Panc1 (cell line): ENCODE measurements at regions not wholly inside any gene's neighbourhood (a gene's known extent, or its start where the extent isn't known, plus 50 kb on each side); places are given as distances from the start of the nearest gene placed in this dataset.

Experiments
- TF ChIP-seq, protein P1 (sequence below), 2 experiments: IDR thresholded peaks; 2 replicates each; pipeline ENCODE4 v1.6.1; 2011 to 2012; ENCODE audit warnings: low read depth in 2 of 2, control low read depth in 1 of 2, low read length in 1 of 2, mild to moderate bottlenecking in 1 of 2, moderate library complexity in 1 of 2; ENCODE audit not compliant: insufficient read depth in 1 of 2
- TF ChIP-seq, protein P2 (sequence below): fragments of 450-650 bp; IDR thresholded peaks from 2 replicates; pipeline ENCODE4 v1.5.1; 2017; ENCODE audit warnings: mild to moderate bottlenecking

DNA sequence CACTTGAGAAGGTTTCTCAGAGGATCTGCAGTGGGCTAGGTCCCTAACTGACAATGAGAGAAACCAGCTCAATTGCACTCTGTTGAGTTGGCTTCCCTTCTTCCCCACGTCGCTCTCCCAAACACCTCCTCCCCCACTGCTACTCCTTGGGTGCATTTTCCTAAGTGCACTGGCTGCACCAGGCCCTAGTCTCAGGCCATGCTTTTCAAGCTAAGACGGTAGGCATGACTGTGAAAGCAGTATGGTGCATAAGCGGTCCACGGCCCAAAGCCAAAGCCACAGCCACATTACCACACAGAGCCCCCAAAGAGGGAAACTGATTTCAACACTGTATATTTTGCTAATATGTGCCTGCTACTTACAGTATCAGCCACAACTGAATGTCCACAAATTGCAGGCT, 62.1 kb upstream of the RBM24 start:
- TF ChIP-seq, protein P1, sequence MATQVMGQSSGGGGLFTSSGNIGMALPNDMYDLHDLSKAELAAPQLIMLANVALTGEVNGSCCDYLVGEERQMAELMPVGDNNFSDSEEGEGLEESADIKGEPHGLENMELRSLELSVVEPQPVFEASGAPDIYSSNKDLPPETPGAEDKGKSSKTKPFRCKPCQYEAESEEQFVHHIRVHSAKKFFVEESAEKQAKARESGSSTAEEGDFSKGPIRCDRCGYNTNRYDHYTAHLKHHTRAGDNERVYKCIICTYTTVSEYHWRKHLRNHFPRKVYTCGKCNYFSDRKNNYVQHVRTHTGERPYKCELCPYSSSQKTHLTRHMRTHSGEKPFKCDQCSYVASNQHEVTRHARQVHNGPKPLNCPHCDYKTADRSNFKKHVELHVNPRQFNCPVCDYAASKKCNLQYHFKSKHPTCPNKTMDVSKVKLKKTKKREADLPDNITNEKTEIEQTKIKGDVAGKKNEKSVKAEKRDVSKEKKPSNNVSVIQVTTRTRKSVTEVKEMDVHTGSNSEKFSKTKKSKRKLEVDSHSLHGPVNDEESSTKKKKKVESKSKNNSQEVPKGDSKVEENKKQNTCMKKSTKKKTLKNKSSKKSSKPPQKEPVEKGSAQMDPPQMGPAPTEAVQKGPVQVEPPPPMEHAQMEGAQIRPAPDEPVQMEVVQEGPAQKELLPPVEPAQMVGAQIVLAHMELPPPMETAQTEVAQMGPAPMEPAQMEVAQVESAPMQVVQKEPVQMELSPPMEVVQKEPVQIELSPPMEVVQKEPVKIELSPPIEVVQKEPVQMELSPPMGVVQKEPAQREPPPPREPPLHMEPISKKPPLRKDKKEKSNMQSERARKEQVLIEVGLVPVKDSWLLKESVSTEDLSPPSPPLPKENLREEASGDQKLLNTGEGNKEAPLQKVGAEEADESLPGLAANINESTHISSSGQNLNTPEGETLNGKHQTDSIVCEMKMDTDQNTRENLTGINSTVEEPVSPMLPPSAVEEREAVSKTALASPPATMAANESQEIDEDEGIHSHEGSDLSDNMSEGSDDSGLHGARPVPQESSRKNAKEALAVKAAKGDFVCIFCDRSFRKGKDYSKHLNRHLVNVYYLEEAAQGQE (IDR thresholded peaks at IDR 0.05; ENCODE audit: insufficient read depth in 1 of 2, low read depth in 2 of 2, low read length in 1 of 2), result no peak
- TF ChIP-seq, protein P2, sequence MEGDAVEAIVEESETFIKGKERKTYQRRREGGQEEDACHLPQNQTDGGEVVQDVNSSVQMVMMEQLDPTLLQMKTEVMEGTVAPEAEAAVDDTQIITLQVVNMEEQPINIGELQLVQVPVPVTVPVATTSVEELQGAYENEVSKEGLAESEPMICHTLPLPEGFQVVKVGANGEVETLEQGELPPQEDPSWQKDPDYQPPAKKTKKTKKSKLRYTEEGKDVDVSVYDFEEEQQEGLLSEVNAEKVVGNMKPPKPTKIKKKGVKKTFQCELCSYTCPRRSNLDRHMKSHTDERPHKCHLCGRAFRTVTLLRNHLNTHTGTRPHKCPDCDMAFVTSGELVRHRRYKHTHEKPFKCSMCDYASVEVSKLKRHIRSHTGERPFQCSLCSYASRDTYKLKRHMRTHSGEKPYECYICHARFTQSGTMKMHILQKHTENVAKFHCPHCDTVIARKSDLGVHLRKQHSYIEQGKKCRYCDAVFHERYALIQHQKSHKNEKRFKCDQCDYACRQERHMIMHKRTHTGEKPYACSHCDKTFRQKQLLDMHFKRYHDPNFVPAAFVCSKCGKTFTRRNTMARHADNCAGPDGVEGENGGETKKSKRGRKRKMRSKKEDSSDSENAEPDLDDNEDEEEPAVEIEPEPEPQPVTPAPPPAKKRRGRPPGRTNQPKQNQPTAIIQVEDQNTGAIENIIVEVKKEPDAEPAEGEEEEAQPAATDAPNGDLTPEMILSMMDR, result no peak
